Stimulated activated CD4-positive, alpha-beta T cell treated with anti-CD3 and anti-CD28 coated beads, Interleukin-12 subunit alpha, Interleukin-12 subunit beta, amount 100 ng/mL, for 24 hours (primary cell): ENCODE measurements at regions not wholly inside any gene's neighbourhood (a gene's known extent, or its start where the extent isn't known, plus 50 kb on each side); places are given as distances from the start of the nearest gene placed in this dataset.

Experiments
- DNase-seq, 2 experiments: peaks; one replicate each; pipeline ENCODE4 v3.0.0-alpha.2; 2020; ENCODE audit warnings: low read depth in 2 of 2

DNA sequence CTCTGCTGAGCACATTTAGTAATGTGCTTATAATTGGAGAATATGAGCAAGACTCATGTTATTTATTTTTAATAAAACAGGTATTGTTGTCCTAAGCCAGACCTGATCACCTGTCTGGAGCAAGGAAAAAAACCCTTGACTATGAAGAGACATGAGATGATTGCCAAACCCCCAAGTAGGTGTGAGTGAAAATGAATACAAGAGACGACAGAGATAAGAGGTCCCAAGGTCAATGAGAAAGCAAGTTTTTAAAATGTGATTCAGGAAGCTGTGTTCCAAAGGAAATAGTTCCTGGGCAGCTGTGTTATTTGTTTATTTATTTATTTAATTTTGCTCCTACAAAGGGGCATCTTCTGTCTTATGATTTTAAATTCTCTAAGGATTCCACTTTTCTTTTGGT lies 83.1 kb downstream of the ZNF486 start:
- no peak for DNase-seq
